ENCODE measurements at regions not wholly inside any gene's neighbourhood (a gene's known extent, or its start where the extent isn't known, plus 50 kb on each side); places are given as distances from the start of the nearest gene placed in this dataset.

DNA sequence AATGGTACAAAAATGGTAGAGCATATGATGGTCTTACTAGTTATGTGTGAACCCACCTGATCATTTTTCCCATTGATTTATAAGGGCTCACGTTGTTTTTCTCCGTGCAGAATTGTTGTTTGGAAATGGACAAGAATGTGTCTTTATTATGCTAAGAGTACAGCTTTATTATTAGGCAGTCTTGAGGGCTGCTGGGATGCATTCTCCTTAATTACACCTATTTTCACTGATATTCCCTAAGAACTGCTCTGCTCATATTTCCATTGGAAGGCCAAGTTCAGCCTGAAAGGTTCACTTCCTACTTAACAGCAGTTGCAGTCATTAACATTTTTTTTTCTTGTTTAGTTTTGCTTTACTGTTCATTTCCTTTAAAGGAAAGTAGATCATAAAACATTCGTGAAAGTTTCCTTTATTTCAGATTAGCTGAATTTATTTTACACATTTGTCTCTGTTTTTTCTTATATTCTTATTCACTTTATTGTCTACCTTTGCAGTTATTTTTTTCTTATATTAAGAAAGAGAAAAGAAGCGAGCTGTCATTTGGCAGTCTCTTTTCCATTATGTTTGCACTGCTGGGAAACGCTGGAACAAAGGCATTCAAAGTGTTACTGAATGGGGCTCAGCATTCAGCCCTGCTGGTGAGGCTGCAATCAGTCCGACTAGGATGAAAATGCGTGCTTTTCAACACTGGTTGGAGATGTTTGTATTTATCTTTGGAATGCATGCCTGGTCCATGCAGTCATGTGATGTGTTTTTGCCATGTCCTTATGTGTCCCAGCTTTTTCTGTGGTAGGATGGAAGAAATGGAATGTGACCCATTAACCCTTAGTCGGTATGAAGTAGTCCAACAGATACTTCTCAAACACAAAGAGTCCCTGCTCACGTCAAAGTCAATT, 602.7 kb upstream of the ZNF608 start:
- TF ChIP-seq, protein P1, sequence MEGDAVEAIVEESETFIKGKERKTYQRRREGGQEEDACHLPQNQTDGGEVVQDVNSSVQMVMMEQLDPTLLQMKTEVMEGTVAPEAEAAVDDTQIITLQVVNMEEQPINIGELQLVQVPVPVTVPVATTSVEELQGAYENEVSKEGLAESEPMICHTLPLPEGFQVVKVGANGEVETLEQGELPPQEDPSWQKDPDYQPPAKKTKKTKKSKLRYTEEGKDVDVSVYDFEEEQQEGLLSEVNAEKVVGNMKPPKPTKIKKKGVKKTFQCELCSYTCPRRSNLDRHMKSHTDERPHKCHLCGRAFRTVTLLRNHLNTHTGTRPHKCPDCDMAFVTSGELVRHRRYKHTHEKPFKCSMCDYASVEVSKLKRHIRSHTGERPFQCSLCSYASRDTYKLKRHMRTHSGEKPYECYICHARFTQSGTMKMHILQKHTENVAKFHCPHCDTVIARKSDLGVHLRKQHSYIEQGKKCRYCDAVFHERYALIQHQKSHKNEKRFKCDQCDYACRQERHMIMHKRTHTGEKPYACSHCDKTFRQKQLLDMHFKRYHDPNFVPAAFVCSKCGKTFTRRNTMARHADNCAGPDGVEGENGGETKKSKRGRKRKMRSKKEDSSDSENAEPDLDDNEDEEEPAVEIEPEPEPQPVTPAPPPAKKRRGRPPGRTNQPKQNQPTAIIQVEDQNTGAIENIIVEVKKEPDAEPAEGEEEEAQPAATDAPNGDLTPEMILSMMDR (IDR thresholded peaks at IDR 0.05; ENCODE audit: insufficient read depth, low read depth, low read length) = no peak
- DNase-seq (ENCODE audit: low read depth) = peak; percentile 67
- no peak overlapping the region for H3K4me3 ChIP-seq (ENCODE audit: low read depth, low read length)

DNA sequence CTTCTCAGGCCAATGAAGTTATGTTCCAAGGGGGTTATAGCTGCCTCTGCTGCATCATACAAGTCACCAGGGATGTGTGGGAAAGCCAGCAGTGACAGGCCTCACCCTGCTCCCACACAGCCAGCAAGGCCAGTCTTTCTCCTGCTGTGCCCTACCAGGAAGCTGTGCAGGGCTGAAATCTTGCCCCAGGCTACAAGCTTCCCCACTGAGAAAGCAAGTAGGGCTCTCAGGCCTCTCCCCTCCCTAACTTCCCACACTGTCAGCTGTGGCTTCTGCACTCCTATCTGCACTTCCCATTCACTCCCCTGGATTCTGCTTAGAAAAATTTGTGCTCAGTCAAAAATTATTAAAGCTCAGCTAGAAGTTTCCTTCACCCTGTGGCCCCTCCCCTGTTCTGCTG, 611.2 kb upstream of the ZNF608 start:
- no peak for DNase-seq (ENCODE audit: low read depth)
- no peak overlapping the region for H3K4me3 ChIP-seq (ENCODE audit: low read depth, low read length)
- TF ChIP-seq, protein P1 (IDR thresholded peaks at IDR 0.05; ENCODE audit: insufficient read depth, low read depth, low read length) = no peak

DNA sequence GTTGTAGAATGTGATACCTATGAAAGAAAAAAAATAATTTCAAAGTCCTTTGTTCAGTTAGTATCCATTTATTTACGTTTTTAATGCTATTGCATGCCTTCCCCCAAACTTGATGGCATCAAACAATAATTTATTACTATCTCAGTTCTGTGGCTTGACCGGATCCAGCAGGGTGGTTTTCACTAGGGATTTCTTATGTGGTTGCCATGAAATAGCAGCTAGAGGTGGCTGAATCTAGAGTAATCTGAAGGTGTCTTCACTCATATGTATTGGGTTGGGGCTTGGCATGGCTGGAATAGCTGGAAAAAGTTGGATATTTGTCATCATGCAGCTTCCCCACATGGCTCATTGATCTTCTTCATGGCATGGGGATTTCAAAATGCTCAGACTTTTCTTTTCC, 619.3 kb upstream of the ZNF608 start:
- DNase-seq (ENCODE audit: low read depth) = no peak
- TF ChIP-seq, protein P1 (IDR thresholded peaks at IDR 0.05; ENCODE audit: insufficient read depth, low read depth, low read length) = no peak
- no peak overlapping the region for H3K4me3 ChIP-seq (ENCODE audit: low read depth, low read length)

DNA sequence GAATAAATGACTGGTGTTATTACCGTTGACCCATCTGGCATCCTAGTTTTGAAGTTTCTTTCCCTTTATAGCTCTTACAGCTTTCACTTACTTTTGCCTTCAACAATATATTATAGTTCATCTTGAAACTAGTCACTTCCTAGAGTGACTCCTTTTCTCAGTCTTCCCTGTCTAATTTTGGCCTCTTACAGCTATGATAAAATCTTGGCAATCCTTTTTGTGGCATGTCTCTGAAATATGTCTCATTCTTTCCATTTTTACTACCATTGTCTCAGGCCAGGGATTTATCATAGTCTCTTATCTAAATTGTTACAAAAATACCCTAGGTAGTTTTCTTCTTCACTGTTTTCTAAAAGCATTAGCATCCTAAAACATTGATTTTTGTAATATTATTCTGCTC, 621.3 kb upstream of the ZNF608 start:
- DNase-seq (ENCODE audit: low read depth) = no peak
- H3K4me3 ChIP-seq (ENCODE audit: low read depth, low read length) = no peak overlapping the region
- TF ChIP-seq, protein P1 (IDR thresholded peaks at IDR 0.05; ENCODE audit: insufficient read depth, low read depth, low read length) = no peak

DNA sequence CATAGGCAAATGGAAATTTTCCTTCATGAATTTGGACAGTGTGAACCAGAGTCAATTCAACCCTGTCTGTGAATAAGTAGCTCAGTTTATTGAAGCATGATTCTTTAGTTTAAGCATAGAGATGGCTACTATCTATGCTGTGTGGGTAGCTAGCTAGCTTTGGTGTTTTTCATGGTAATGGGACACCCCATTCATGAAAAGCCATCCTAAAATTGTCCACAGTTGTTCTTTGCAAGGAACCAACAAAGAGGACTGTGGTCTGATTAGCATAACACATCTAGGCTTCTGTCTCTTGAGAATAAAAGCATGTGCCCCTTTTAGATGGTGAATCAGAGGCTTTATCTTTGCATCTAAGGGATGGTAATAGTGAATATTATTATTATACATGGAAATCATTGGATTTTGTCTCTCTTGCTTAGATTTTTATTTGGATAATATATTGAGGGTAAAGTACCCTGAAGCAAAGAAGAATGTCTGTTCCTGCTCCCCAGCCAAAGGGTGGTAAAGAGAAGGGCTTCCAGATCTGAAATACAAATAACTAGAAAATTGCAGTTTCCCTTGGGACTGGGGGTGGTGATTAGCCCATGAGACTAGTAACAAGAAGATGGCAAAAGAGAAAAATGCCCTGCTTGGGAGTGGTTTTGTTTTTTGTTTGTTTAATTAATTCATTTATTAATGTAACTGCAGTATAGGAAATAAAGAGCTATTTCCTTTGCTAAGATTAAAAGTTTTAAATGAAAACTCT, 624.2 kb upstream of the ZNF608 start:
- DNase-seq (ENCODE audit: low read depth) = no peak
- no peak overlapping the region for H3K4me3 ChIP-seq (ENCODE audit: low read depth, low read length)
- TF ChIP-seq, protein P1 (IDR thresholded peaks at IDR 0.05; ENCODE audit: insufficient read depth, low read depth, low read length) = no peak

DNA sequence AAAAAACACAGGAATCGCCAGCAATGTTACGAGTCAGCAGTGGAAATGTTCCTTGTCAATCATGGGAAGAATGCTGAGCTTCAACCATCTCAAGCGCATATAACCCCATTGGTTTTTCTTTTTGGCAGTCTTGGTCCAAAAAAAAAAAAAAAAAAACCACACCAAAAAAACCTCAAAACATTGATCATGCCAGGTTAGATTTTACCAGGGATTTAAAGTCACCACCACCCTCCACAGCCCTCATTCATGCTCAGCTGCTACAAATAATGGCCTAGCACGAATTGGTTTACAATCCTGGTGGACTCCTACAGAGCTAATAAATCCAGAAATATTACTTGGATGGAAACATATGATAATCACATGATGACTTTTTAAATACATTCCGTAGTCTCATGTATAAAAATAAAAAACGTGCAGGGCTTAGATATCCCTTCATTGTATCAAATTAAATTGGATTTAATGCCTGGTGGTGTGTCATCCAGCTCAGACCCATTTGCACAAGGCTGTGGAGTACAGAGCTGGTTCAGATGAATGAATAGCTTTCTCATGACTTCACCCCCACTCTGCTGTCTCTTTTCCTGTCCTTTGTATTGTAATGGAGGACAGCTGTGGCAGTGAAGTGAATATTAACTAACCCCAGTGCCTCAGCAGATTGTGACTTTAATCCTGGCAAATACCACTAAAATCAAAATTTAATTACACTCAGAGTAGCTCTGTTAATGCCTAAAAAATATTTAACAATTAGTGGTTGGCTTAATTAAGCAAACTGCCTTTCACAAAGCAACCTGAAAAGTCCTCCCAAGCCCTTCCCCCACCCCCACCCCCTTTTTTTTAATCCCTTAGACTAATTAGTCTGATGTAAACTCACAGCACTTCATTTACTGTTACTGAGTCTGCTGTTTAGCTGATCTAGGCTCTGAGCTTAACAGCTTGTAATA, 626.5 kb upstream of the ZNF608 start:
- TF ChIP-seq, protein P1 (IDR thresholded peaks at IDR 0.05; ENCODE audit: insufficient read depth, low read depth, low read length) = no peak
- no peak overlapping the region for H3K4me3 ChIP-seq (ENCODE audit: low read depth, low read length)
- no peak for DNase-seq (ENCODE audit: low read depth)

All from fibroblast of villous mesenchyme (primary cell).